ENCODE measurements at regions not wholly inside any gene's neighbourhood (a gene's known extent, or its start where the extent isn't known, plus 50 kb on each side); places are given as distances from the start of the nearest gene placed in this dataset.
A peak's percentile ranks its signal among the peaks of the same experiment; 100 is the strongest.

- no peak for TF ChIP-seq NFAT5 (CRISPR knock-in tag; IDR thresholded peaks at IDR 0.05)
- TF ChIP-seq ZNF724P (CRISPR knock-in tag; IDR thresholded peaks at IDR 0.05; ENCODE audit: borderline replicate concordance), result no peak
- TF ChIP-seq CBX1 (IDR thresholded peaks at IDR 0.05; ENCODE audit: low read depth), result no peak
- no peak for TF ChIP-seq SETDB1 (CRISPR knock-in tag; IDR thresholded peaks at IDR 0.05; ENCODE audit: borderline replicate concordance)
- TF ChIP-seq ZNF275 (CRISPR knock-in tag; IDR thresholded peaks at IDR 0.05; ENCODE audit: borderline replicate concordance), result no peak
- TF ChIP-seq NONO (IDR thresholded peaks at IDR 0.05), result no peak
- TF ChIP-seq NONO (CRISPR knock-in tag; conservative IDR thresholded peaks at IDR 0.05), result no peak
- TF ChIP-seq CBFB (CRISPR knock-in tag; IDR thresholded peaks at IDR 0.05), result no peak
- TF ChIP-seq ARNTL (CRISPR knock-in tag; IDR thresholded peaks at IDR 0.05), result peak; percentile 64; the same call in 1 of the 2 replicates
- TF ChIP-seq HNF1A (IDR thresholded peaks at IDR 0.05; ENCODE audit: low read depth), result no peak
- TF ChIP-seq HNF1A (CRISPR knock-in tag; IDR thresholded peaks at IDR 0.05; ENCODE audit: borderline replicate concordance), result no peak
- TF ChIP-seq BATF2 (CRISPR knock-in tag; IDR thresholded peaks at IDR 0.05), result no peak
- no peak for TF ChIP-seq STAG1 (CRISPR knock-in tag; IDR thresholded peaks at IDR 0.05)
These were observed 82.2 kb upstream of the SLC1A4 start (continued) for GRCh38 chr2:64906853-64907536.

All from HepG2 (cell line).